Jurkat, Clone E6-1 (cell line): ENCODE measurements at regions not wholly inside any gene's neighbourhood (a gene's known extent, or its start where the extent isn't known, plus 50 kb on each side); places are given as distances from the start of the nearest gene placed in this dataset.

ENCODE experiments used
- DNase-seq: peaks from one replicate; pipeline ENCODE4 v3.0.0-alpha.2; 2011; ENCODE audit warnings: low read depth, low spot score
- H3K4me3 ChIP-seq: 2 replicates; pipeline ENCODE4 v1.5.1; 2011; ENCODE audit warnings: mild to moderate bottlenecking, low read length, control low read depth, moderate library complexity

DNA sequence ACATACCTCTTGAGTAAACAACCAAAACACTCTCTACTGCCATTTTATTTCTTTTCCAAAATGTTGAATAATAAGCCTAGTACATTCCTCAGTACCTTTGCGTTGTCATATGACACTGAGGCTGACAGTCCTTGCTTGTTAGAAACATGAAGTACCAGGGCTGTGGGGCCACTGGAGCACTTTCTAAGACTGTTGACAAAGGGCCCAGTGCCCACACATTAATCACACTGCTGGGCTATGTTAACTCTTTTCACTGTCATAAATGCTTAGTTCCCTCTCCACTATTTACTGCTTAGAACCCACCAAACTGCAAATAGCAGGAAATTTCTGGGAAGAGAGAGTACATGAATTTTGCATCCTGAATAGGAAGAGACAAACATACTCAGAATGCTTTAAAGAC is 57.1 kb downstream of the FAM47B start:
- no peak overlapping the region for H3K4me3 ChIP-seq
- DNase-seq: no peak

DNA sequence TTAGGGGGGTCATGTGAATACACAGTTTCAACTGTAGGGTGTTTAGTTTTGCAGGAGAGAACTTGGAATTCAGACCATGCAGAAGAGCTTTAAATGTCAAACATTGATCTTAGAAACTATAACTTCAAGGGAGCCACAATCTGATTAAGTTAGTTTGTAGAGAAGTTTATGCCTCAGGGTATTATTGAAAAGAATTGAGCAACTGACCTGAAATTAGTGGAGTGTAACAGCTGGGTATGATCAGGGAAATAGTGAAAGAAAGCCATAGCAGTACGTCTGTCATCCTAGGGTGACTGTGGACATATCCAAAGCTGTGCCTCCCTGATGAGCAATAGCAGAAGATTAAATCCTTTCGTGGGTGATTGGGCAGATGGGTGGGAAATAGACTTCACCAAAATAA is 63.8 kb downstream of the FAM47B start:
- DNase-seq: no peak
- H3K4me3 ChIP-seq: no peak overlapping the region

DNA sequence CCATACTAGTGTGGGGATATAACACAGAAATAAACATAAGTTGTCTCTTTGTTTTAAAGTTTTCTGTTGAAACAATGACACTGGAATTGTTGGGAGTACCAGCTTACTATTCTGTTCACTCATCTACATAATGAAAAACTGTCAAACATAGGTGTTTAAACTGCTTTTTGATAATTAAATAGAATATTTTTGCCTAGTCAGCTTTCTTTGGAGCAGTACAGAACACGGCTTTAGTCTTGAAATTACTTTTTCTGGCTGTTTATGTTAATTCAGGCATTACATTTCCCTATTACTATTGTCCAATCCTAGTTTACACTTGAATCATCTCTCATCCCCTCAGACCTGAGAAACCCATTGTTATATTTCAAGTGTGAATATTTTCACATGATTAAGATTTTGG is 73.0 kb downstream of the FAM47B start:
- H3K4me3 ChIP-seq: no peak overlapping the region
- no peak for DNase-seq

DNA sequence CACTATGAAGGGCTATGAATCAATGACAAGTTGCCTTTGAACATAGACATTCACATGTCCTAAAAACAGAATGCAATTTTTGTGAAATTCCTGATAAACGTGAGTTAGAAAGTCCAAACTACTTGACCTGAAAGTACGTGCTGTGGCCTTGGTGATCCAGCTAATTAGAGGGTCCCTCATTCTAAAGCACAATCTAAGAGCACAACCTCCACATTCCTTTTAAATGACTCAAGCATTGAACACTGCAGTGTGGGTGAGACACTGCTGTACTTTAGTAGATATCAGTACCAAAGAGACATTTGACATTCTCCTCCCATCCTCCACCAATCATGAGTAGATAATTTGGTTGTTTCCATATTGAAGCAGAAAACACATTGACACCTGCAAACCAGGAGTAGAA is 73.5 kb downstream of the FAM47B start:
- H3K4me3 ChIP-seq: no peak overlapping the region
- no peak for DNase-seq

GRCh38 chrX:35017284-35017683 is 74.7 kb downstream of the FAM47B start:
- H3K4me3 ChIP-seq: no peak overlapping the region
- DNase-seq: no peak

DNA sequence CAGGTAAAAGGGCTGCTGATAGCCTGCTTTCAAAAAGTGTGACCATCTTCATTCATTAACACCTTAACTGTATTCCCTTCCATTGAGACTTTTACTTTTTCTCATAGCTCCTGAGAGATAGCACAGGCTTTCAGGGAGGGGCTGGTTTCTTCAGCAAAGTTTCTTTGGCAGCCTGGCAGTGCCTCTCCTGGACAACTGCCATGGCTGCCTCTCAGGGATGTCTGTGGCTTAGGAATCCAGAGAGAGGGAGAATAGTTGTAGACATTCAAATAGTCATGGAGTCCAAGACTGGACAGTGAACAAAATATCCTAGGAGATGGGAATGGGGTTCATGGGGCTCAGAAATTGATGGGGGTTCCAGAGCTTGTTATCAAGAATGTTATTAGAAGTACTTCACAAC is 81.1 kb downstream of the FAM47B start:
- H3K4me3 ChIP-seq: no peak overlapping the region
- no peak for DNase-seq

DNA sequence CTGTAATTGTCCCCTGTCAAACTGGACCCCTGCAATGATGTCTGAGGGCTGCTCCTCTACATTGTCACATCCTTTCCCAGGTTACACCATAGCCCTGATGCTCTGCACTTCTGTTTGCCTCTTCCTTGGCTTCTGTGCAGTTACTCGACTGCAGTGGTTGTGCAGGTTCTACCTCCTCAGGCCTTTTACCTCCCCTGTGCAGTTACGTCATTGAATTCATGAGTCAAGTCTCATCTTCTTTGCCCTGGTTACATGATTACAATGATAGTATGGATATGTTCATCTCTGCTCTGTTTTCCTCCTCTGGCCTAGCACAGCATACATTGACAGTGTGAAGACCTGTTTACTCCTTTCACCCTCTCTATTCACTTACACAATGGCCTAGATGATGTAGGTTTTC is 83.2 kb downstream of the FAM47B start:
- H3K4me3 ChIP-seq: no peak overlapping the region
- no peak for DNase-seq

DNA sequence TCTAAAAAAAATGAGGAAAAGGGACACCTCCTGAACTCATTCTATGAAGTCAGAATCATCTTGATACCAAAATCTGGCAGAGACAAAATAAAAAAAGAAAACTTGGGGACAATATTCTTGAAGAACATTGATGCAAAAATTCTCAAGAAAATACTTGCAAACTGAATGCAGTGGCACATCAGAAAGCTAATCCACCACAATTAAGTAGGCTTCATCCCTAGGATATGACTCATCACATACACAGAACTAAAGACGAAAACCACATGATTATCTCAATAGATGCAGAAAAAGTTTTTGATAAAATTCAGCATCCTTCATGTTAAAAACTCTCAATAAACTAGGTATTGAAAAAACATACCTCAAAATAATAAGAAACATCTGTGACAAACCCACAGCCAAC is 98.3 kb downstream of the FAM47B start:
- DNase-seq: no peak
- no peak overlapping the region for H3K4me3 ChIP-seq

- no peak for DNase-seq
- no peak overlapping the region for H3K4me3 ChIP-seq
Measured at GRCh38 chrX:35046660-35047296, 104.2 kb downstream of the FAM47B start.

DNA sequence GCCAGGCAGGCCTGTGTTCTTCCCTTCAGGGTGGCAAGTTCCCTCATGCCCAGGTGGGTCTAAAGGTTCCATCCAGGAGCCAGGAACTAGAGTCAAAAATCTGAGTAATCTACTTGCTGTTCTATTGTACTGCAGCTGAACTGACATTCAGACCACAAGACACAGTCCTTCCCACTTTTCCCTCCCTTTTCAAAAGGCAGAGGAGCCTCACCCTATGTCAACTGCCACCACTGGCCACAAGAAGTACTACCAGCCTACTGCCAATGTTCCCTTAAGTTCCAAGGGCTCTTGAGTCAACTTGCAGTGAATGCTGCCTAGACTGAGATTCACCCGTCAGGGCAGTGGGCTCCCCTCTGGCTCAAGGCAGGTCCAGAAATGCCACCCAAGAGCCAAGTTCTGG is 133.5 kb downstream of the FAM47B start:
- H3K4me3 ChIP-seq: no peak overlapping the region
- DNase-seq: peak; percentile 3

- no peak overlapping the region for H3K4me3 ChIP-seq
Measured at GRCh38 chrX:35090801-35091200, 148.2 kb downstream of the FAM47B start.

DNA sequence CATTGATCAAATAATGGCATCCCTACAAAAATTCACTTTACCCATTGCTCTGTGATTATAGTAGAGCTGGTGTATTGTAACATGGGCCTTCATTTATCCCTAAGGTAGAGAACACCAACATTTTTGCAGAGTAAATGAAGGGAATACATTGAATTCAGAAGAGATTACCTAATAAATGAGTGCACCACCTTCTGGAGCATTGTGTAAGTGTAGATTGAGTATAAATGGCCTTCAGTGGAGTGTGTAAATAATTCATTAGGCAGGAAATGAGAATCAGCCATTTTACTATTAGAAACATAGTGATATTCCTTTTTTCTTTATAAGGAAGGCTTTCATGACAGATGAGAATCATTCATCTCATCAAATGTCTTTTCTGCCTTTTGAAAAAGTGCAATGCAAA is 155.8 kb downstream of the FAM47B start:
- no peak for DNase-seq
- H3K4me3 ChIP-seq: no peak overlapping the region

More at GRCh38 chrX:35090801-35091200, 148.2 kb downstream of the FAM47B start:
- DNase-seq: no peak

DNA sequence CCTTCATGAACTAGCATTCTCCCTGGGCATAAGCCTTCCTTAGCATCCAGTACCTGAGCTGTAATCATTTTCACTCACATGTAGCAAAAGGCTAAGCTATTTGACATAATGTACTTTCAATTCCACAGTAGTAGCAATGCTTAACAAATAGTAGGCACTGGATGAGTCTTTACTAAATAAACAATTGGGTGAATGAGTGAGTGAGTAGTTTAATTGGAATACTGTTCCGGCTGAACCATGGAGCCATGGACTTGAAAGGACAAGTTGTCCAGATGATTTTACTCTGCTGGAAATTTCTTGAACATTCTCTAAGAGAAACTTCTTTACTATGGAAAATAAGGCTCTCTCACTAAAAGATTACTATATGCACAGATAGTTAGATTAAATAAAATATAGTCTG is 159.3 kb downstream of the FAM47B start:
- H3K4me3 ChIP-seq: no peak overlapping the region
- no peak for DNase-seq

DNA sequence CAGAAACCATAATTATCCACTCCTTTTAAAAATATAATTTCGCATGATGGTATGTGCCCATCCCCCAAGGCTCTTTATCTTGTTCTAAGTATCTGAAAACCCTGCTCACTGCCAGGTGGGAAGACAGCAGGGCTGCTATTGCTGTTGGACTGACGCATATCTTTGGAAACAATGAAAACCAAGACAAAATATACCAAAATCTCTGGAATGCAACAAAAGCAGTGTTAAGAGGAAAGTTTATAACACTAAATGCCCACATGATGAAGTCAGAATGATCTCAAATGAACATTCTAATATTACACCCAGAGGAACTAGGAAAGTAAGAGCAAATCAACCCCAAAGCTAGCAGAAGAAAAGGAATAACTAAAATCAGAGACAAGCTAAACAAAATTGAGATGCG is 162.0 kb downstream of the FAM47B start:
- H3K4me3 ChIP-seq: no peak overlapping the region
- DNase-seq: no peak

DNA sequence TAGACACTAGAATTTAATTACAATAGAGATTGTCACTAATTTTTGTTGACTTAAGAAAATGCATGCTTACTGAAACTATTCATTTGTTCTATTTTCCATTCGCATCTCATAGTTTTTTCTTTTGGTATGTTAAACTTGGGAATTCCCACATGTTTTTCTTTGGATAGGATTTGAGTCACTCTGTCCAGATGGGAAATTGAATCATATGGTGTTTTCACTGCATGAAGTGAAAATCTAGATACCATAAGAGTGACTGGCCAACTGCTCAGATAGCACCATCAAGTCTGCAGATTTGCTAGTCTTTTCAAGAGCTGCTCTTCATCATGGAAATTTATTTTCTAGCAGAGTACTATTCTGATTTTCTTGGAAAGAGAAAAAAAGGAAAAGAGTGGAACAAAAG is 172.6 kb downstream of the FAM47B start:
- no peak for DNase-seq
- H3K4me3 ChIP-seq: no peak overlapping the region

- no peak overlapping the region for H3K4me3 ChIP-seq
- no peak for DNase-seq
Measured at GRCh38 chrX:35122756-35123155, 180.2 kb downstream of the FAM47B start.

DNA sequence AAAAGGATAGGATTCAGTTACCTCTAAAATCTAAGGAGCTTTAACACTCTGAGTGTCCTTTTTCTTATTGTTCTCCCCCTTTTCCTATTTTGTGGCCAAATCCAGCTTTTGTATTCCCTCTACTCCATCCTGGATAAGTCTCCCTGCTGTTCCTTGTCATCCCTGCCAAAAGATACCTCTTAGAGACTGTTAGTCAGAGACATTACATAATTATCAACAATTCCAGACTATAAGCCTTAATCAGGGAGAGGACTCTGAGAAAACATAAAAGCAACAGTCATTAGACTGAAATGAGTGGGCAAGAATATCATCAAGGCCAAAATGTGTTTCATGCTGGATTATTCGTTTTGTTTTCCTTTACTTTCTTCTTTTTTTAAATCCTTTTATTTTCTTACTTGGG is 206.9 kb downstream of the FAM47B start:
- H3K4me3 ChIP-seq: no peak overlapping the region
- no peak for DNase-seq

DNA sequence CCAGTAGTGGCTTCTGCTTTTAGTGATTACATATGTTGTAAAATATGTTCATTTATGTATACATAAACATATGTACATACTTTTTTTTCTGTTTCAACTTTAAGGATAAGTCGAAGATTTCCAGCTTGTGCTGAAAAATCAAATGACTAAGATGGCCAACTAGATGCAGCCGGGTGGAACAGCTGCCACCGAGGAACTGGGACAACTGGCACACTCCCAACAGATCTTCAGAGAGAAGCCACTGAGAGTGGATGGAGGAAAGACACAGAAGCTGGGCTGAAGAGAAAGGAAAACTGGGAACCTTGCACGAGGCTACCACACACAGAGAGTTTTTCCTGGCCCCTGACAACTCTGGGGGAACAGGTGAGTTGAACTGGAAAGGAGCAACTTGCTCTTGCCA is 207.5 kb downstream of the FAM47B start:
- H3K4me3 ChIP-seq: no peak overlapping the region
- DNase-seq: no peak

- no peak for DNase-seq
- H3K4me3 ChIP-seq: no peak overlapping the region
Measured at GRCh38 chrX:35150642-35151239, 208.1 kb downstream of the FAM47B start.

GRCh38 chrX:35166023-35166422 is 223.4 kb downstream of the FAM47B start:
- DNase-seq: no peak
- no peak overlapping the region for H3K4me3 ChIP-seq
